COR-L47 (cell line): ENCODE measurements at regions not wholly inside any gene's neighbourhood (a gene's known extent, or its start where the extent isn't known, plus 50 kb on each side); places are given as distances from the start of the nearest gene placed in this dataset.

Source experiments
- DNase-seq: peaks from one replicate; lab custom pipeline; 2025; lab: John Stamatoyannopoulos, UW

DNA sequence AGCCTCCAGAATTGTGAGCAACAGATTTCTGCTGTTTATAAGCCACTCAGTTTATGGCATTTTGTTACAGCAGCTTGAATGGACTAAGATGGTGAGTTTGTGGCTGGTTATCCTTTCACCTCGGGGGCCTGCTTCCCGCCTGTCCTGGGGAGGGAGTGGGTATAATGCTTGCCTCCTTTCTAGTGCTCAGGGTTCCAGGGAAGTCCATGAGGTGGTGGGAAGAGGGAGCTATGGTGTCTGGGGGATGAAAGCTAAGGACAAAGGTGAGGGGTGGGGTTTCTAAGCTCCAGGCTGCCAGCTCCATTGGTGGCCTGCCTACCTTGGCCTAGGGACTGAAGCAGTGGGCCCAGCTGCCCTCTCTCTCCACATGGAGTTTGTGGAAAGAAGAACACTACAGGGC lies 50.2 kb upstream of the SDK2 start:
- DNase-seq: no peak

DNA sequence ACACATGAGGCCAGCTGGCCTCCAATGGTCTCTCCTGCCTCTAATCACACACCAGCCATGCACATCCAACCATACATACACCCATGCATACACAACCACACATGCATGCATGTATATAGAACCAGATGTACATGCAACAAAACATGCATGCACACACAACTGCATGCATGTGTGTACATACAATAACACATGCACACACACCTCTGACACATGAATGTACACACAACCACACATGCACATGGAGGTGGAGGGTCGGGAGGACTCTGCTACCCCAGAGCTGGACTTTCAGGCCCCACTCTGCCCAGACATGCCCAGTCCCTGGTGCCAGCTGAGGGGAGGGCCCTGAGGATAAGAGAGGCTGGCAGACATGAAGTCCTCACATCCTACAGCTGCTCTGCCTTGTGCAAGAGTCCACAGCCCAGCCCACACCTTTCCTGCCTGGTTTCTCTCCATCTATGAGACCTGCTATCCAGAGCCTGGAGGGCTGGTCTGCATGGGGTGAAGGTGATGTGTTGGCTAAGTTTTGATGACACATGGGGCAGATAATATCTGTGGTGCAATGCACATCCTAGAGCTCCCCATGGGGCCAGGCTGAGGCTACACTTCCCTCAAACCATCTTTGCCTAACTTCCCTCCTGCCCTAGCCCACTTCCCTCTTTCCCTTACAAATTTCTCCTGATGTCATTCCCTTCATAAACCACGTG lies 50.9 kb upstream of the SDK2 start:
- DNase-seq: no peak

DNA sequence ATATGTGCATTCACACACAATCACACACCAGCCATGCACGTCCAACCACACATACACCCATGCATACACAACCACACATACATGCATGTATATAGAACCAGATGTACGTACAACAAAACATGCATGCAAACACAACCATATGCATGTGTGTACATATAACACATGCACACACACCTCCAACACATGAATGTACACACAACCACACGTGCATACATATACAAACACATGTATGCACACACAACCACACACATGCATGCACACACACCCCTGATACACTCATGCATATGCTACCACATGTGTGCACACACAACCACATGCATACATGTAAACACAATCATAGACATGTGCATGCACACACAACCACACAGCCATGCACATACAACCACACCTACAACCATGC lies 52.0 kb upstream of the SDK2 start:
- DNase-seq: no peak

DNA sequence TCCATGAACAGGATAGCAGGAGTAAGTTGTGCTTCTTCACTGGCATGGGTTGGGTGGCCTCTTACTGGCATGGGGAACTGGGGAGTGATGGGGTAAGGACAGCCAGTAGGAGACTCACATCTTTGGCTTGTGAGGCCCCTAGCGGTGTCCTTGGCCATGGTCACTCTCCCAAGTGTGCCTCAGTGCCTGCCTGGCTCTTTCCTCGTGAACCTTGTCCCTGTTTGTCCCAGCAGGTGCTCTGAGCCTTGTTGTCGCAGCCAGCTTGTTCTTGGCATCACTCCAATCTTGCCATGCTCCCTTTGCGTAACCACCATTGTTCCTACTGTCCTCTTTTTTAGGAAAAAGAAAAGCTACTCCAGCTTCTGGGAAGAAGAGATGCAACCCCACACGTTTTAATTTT lies 53.6 kb upstream of the SDK2 start:
- DNase-seq: peak; percentile 91

DNA sequence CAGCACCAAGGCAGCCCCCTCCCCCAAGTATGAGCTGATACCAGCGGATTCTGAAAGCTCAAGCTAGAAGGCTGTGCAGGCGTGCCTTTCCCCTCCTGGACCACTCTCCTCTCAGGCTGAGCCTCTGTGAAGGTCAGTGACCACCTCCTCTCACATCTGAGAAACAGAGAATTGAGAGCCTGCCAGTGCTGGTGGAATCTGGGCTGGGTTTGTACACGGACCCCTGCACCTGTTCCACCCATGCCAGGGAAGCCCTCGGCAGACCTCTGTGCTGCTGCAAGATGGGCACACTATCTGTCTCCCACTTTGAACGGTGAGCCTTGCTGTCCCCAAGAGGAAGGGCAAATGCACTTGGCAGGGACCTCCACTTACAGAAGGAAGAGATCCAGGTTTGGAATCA lies 54.7 kb upstream of the SDK2 start:
- no peak for DNase-seq

DNA sequence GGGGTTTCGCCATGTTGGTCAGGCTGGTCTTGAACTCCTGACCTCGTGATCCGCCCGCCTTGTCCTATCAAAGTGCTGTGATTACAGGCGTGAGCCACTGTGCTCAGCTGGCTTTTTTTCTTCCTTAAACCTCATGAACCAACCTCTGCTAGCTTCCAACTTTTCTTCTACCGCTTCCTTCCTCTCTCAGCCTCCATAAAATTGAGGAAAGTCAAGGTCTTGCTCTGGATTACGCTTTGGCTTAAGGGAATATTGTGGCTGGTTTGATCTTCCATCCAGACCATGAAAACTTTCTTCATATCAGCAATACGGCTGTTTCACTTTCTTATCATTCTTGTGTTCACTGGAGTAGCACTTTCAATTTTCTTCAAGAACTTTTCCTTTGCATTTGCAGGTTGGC lies 57.5 kb upstream of the SDK2 start:
- DNase-seq: no peak

DNA sequence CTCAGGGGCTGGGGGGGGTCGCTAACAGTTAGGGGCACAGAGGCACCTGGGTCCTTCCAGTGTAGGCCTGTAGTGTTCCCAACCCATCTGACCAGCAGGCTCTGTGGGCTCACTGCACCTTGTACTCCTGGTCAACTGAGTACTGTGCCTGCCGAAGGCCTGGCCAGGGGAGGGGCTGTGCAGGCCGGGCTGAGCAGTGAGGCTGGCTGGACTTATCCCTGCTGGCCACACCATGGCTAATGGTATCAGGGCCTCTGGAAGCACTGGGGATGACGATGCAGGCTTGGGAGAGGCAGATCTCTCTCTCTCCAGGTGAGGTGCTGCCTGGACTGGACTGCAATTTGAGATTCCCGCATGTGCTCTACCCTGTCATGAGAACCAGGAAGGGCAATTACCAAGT lies 58.9 kb upstream of the SDK2 start:
- DNase-seq: no peak

DNA sequence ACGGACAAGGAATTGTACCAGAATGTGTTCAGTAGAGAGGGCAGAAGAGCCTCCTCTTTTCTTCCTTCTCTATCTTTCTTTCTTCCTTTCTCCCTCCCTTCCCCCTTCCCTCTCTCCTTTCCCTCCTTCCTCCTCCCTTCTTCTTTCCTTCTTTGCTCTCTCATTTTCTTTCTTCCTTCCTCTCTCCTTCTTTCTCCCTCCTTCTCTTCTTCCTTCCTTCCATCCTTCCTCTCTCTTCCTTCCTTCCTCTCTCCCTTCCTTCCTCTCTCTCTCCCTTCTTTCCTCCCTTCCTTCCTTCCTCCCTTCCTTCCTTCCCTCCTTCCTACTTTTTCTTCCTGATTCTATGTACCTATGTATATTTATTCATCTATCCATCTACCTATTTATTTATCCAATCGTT lies 59.7 kb upstream of the SDK2 start:
- no peak for DNase-seq

DNA sequence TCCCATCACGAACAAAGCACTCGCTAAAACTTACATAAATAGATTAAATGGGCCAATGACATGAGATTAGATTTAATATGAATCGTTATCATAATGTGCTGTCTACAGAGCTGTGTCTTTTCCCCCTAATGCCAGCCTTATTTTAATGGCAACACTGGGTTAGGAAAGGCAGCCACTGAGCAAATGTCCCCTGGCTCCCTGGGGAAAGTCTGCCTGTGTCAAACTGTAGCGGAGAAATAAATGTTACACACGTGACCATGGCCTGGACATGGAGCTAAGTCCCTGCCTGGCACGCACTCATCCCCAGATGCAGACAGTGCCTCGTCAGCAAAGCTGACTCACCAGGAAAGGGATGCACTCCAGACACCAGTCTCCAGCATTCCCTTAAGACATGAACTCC lies 61.3 kb upstream of the SDK2 start:
- DNase-seq: no peak

DNA sequence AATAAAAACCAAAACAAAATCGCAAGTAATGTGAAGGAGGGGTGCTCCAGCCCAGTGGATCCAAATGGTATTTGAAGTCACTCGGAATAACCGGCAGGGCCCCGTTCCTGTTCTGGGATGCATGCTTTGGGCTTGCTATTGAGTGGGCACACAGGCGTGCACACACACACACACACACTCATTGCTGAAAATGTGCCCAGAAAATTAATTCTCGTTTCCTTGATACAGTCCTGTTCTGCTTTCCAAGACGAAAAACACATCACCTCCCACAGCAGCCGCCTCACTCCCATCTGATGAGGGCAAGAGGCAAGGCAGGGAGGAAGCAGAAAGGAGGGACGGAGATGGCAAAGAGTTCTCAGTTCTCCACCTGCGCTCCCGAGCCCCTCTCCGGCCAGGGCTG lies 62.2 kb upstream of the SDK2 start:
- no peak for DNase-seq

DNA sequence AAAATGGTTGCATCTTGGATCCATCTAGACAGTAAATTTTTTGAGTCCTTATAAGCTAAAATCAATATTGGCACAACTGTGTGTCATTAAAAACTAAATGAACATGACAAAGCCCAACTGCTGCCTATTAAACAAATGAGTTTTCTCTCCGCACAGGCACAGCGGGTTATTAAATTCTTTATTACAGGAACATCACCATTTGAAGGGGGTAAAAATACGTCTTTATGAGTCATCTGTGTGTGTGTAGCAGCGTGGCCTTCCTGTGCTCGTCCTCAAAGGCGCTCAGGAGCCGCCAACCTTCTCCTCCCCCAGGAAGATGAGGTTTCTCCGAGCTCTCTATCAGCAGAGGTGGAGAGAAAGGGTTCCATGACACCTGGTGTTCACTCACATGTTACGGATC lies 62.6 kb upstream of the SDK2 start:
- peak; percentile 88 for DNase-seq

DNA sequence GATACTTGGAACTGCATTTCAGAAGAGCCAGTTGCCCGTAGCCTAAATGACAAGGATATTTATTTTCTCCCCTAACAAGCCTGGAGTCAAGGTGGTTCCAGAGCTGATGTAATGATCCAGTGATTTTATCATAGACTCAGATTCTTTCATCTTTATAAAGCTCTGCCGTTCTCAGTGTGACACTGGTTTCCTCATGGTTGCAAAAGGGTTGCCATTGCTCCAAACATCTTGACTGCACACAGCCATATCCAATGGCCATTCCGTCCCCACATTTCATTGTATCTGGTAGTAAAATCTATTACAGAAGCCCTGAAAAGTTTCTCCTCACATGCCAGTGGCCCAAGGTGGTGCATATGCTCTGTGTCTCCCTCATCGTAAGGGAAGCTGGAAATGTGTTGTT lies 63.1 kb upstream of the SDK2 start:
- no peak for DNase-seq

DNA sequence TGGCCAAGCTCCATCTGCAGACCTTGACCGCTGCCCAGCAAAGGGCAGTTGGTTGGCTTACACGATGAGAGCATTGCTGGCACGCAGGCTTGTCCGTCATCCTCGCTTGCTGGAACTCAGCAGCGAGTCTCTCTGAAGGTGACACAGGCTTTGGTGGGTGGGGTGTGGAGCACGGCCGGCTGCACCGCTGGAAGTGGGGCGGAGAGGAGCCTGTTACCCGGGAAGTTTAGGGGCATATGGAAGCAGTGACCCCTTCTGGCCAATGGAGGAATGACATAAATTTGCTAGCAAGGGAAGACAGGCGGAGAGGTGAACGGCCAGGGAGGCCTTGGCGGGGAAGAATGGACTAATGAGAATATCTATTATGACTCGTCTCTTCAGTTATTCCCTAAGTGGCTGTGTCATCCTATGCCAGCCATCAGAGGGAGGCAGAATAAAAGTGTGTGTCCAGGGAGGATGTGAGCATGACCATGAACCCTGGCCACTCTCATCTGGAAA lies 65.9 kb upstream of the SDK2 start:
- peak; percentile 13 for DNase-seq

DNA sequence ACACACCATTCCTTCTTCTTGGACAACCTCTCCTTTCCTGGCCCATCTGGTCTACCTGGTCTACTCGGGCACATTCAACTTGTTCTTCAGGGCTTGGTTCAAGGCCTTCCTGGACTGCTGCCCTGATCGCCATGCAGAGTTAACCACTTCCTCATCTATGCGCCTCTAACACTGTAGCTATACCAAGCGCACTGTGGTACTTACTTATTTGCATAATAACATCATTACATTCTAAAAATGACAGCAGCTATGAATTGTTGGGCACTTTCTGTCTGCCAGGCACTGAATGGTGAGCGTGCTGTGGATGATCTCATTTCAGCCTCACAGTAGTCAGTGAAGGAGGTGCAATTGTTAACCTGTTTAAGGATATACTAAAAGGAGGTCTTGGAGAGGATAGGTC lies 66.9 kb upstream of the SDK2 start:
- DNase-seq: no peak

DNA sequence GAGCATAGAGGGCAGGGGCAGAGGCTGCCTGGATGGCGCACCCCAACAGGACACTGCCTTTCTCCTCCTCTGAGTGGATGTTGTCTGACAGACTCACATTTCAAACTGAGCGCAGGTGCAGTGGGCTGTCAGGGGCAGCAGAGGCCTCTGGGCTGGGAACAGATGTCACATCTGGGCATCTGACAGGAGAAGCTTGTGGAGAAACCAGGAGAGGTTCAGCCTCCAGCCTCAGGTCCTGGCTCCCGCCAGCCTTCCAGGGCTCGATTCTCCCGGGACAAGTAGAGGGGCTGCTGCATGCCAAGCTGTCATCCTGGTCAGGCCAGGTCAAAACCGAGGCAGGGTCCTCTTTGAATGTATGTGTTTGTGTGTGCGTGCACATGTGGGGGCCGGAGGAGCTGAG lies 67.7 kb upstream of the SDK2 start:
- DNase-seq: no peak

DNA sequence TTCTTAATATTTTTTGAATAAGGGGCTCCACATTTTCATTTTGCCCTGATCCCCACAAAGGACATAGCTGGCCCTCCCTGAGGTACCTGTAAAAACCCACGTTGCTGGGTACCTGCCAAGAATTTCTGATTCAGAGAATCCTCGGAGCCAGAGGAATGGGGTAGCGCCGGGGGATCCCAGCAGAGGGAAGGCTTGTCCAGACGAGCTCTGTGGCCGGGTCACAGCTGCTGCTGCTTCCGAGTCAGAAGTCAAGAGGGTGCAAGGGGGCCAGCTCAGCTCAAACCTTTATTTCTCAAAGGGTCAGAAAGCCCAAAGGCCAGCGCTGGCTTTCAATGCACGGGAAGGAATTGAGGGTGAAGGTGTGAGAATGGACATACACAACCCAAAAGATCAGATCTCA lies 68.9 kb upstream of the SDK2 start:
- DNase-seq: no peak

DNA sequence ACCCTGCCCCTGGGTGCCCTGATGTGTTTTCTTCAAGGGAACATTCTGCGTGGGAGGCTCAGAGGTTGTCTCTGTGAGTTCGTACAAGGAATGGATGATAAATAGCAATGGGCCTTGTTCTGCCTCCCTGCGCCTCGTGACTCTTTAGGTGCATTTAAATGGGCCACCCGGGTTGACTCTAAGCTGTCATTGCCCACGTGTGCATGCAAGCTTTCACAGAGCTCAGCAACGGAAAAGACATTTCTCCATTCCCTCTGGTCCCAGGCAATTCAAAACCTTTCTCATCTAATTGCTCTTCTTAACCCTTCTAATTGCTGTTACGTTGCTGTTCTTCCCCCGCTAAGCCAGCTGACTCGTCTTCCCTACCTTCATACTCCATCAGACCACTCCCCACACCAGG lies 71.5 kb upstream of the SDK2 start:
- DNase-seq: no peak

DNA sequence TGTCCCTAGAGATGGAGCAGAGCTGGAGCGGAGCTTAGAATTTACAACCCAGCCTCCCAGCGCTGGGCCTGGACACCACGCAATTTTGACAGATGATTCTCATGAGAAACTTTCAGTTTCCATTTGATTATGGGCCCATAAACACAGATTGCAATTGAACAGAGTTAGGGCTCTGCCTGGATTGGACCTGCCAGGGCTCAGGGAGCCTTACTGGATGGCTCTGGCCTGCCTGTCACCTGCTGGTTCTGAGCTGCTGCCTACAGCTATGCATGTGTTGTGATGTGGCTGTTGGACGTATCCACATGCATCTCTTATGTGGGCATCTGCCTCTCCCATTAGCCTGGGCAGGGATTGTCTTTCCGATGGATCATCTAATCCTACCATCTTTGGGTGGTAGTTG lies 73.4 kb upstream of the SDK2 start:
- no peak for DNase-seq

DNA sequence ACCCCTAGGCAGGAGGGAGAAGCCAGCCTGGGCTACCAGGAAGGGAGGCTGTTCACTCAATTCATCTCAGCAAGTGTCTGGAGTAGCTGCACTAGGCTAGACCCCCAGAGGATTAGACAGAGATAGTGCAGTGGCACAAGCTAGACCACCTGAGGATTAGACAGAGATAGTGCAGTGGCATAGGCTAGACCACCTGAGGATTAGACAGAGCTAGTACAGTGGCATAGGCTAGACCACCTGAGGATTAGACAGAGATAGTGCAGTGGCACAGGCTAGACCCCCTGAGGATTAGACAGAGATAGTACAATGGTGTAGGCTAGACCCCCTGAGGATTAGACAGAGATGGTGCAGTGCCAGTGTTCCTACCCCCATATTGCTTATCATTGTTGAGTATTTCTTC lies 74.1 kb upstream of the SDK2 start:
- no peak for DNase-seq

DNA sequence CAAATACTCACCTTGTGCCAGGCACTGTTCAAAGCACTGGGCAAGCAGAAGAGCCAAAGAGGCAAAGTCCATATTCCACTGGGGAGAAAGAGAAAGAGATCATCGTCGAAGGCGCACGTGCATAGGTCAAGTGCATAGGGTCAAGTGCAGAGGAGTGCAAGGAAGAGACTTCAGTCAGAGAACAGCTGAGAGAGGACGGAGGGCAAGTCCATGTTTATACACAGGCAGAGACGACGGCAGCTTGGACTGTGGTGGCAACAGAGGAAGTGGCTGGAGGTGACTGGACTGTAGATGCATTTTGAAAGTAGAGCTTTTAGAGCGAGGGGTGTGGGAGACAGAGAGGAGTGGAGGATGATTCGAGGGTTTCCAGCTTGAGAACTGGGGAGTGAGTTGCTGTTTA lies 74.7 kb upstream of the SDK2 start:
- DNase-seq: no peak

DNA sequence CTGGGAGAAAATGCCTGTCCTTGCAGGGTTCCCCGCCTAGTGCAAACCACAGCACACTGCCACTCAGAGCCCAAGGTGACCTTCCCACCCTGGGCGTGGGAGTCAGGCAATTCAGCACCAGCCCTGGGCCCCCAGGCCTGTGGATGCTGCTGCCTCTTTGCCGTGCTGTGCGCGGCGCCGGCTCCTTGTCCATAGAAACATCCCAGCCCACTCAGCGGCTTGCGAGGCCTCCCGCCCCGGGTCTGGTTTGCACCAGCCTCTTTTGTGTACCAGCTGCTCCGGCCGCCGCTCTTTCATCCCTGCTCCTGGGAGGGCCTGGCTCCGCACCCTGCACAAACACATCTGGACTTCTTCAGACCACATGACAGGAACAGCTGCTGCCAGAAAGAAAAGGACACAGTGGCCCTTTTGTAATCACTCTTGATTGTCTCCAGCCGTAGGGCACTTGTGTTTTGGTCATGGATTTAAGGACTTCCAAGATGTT lies 75.4 kb upstream of the SDK2 start:
- peak; percentile 35 for DNase-seq

DNA sequence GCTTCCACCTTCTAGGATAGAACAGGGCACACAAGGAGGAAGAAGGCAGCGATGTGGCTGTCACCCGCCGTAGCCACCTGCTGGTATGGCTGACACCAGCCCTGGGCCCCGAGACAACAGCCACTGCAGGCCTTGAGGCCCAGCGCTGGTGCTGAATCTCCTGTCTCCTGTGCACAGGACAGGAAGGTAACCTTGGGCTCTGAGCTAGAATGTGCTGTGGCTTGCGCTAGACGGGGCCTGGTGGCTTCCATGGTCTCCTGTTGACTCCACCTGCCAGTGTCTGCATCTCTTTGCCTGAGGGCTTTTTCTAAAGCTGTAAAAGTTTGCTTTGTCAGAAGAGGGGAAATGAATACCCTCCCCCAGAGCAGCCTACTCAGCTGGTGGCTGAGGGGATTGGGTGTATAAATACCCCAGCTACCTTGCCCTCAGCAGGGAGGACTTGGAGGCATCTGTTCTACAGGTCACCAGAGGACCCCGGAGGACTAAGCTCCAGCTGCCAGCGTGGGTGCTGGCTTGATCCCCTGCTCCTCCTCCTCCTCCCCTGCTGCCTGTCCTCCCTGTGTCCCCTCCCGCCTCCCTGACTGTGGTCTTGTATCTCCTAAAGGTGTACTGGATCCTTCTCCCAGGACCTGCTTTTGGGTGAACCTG lies 76.1 kb upstream of the SDK2 start:
- peak; percentile 36 for DNase-seq

DNA sequence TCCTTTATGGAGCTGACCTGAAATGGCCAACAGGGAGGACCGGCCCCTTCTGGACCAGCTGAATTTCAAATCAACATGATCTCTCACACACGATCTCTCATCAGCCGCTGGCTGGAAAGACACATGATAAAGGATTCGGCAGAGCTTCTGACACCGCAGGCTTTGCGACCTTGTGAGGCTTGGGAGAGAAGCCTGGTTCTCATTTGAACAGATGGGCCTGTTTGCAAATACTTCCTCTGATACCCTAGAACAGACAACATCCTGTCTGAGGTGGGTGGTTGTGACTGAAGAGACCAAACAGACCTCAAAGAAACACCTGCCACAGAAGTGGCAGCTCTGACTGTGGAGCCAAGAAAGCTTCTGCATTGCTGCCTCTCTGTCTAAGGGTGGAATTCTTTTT lies 77.9 kb upstream of the SDK2 start:
- peak; percentile 10 for DNase-seq

DNA sequence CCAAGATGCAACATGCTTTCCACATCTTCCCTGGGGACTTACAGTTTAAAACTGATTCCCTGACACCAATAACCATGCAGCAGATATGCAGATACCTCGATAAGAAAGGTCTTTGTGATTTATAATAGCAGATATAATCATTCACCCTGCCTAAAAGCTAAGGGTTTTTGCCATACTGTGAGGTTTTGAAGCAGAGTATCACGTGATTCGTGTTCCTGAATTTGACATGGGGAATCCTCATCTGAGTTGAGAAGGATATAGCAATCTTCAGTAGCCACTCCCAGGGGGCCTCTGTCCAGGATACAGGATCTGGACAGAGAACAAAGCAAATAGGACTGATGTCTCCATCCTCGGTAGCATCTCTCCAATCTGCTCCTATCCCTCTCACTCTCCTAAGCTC lies 79.1 kb upstream of the SDK2 start:
- DNase-seq: no peak
